ENCODE measurements at regions not wholly inside any gene's neighbourhood (a gene's known extent, or its start where the extent isn't known, plus 50 kb on each side); places are given as distances from the start of the nearest gene placed in this dataset.

GRCh38 chr18:60894254-60894945 lies 438.8 kb upstream of the CDH20 start:
- in situ Hi-C loops (cut with MboI; ENCODE audit: low pct_unique_long_range_greater_than_20kb, low sequenced_read_pairs, unreplicated experiment) = no loop called here
- TF ChIP-seq CTCF (IDR thresholded peaks at IDR 0.05; ENCODE audit: extremely low read depth, insufficient read depth, missing control alignments) = no peak

GRCh38 chr18:60895181-60895580 lies 438.0 kb upstream of the CDH20 start:
- no peak for TF ChIP-seq CTCF (IDR thresholded peaks at IDR 0.05; ENCODE audit: extremely low read depth, insufficient read depth, missing control alignments)
- in situ Hi-C loops (cut with MboI; ENCODE audit: low pct_unique_long_range_greater_than_20kb, low sequenced_read_pairs, unreplicated experiment) = no loop called here
- no peak for DNase-seq (ENCODE audit: low spot score)

More at GRCh38 chr18:60894254-60894945, 438.8 kb upstream of the CDH20 start:
- no peak for DNase-seq (ENCODE audit: low spot score)

- in situ Hi-C loops (cut with MboI; ENCODE audit: low pct_unique_long_range_greater_than_20kb, low sequenced_read_pairs, unreplicated experiment) = no loop called here
- no peak for TF ChIP-seq CTCF (IDR thresholded peaks at IDR 0.05; ENCODE audit: extremely low read depth, insufficient read depth, missing control alignments)
- no peak for DNase-seq (ENCODE audit: low spot score)
Measured at GRCh38 chr18:60898111-60898510, 435.1 kb upstream of the CDH20 start.

- TF ChIP-seq CTCF (IDR thresholded peaks at IDR 0.05; ENCODE audit: extremely low read depth, insufficient read depth, missing control alignments) = no peak
- DNase-seq (ENCODE audit: low spot score) = no peak
- in situ Hi-C loops (cut with MboI; ENCODE audit: low pct_unique_long_range_greater_than_20kb, low sequenced_read_pairs, unreplicated experiment) = no loop called here
Measured at GRCh38 chr18:60905699-60906098, 427.5 kb upstream of the CDH20 start.

GRCh38 chr18:60910534-60910933 lies 422.7 kb upstream of the CDH20 start:
- in situ Hi-C loops (cut with MboI; ENCODE audit: low pct_unique_long_range_greater_than_20kb, low sequenced_read_pairs, unreplicated experiment) = no loop called here
- no peak for TF ChIP-seq CTCF (IDR thresholded peaks at IDR 0.05; ENCODE audit: extremely low read depth, insufficient read depth, missing control alignments)
- no peak for DNase-seq (ENCODE audit: low spot score)

- in situ Hi-C loops (cut with MboI; ENCODE audit: low pct_unique_long_range_greater_than_20kb, low sequenced_read_pairs, unreplicated experiment) = no loop called here
- no peak for TF ChIP-seq CTCF (IDR thresholded peaks at IDR 0.05; ENCODE audit: extremely low read depth, insufficient read depth, missing control alignments)
- DNase-seq (ENCODE audit: low spot score) = no peak
Measured at GRCh38 chr18:60911504-60911903, 421.7 kb upstream of the CDH20 start.

All from GM13977 (cell line).